Epithelial cell of proximal tubule (primary cell): ENCODE measurements at regions not wholly inside any gene's neighbourhood (a gene's known extent, or its start where the extent isn't known, plus 50 kb on each side); places are given as distances from the start of the nearest gene placed in this dataset.
"Not testable (repeated sequence)": the region's sequence is repeated elsewhere in the genome, so short reads cannot be mapped to it uniquely, and the experiment has no call there.

Experiments
- DNase-seq: peaks from one replicate; pipeline ENCODE4 v3.0.0-alpha.2; 2011; ENCODE audit warnings: low read depth
- H3K4me3 ChIP-seq: 2 replicates; pipeline ENCODE4 v1.5.1; 2011; ENCODE audit warnings: low read depth, mild to moderate bottlenecking, low read length
- TF ChIP-seq, protein P1 (sequence below): conservative IDR thresholded peaks from 2 replicates; pipeline ENCODE4 v1.5.1; 2012; ENCODE audit warnings: low read depth, mild to moderate bottlenecking, low read length

DNA sequence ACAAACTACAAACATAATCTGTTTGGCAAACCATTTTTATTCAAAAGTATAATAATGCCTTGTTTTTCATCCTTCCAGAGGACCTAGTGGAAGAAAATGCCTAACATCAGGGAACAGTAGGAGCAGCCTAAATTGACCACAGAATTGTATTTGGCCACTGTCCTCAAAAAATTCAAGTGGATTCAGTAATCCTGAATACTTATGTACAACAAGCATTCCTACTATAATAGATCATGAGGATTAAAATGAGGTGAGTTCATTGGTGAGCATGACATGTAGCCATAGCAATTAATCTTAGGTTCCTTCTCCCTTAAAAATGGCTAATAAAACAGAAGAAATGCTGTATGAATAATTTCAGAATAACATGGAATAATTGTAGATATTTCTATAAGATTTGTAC, 209.3 kb downstream of the DAD1 start:
- no peak overlapping the region for H3K4me3 ChIP-seq
- no peak for DNase-seq
- TF ChIP-seq, protein P1, sequence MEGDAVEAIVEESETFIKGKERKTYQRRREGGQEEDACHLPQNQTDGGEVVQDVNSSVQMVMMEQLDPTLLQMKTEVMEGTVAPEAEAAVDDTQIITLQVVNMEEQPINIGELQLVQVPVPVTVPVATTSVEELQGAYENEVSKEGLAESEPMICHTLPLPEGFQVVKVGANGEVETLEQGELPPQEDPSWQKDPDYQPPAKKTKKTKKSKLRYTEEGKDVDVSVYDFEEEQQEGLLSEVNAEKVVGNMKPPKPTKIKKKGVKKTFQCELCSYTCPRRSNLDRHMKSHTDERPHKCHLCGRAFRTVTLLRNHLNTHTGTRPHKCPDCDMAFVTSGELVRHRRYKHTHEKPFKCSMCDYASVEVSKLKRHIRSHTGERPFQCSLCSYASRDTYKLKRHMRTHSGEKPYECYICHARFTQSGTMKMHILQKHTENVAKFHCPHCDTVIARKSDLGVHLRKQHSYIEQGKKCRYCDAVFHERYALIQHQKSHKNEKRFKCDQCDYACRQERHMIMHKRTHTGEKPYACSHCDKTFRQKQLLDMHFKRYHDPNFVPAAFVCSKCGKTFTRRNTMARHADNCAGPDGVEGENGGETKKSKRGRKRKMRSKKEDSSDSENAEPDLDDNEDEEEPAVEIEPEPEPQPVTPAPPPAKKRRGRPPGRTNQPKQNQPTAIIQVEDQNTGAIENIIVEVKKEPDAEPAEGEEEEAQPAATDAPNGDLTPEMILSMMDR = no peak

DNA sequence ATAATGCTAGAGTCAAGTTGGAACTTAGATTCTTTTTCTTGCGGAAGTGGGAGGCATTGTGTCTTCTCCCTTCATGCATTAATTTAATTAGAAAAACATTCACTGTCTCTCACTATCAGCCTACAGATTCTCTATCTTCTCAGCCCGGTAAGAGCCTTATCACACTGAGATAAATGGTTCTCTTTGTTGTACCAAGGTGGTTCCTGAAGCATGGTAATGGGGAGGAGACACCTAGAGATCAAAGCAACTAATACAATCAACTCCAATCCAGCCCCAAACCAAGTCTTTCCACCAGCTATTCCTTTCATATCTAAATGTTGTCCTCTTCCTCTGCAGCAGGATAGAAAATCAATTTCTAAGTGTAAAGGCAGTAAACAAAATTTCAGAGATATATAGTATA, 210.8 kb downstream of the DAD1 start:
- H3K4me3 ChIP-seq = no peak overlapping the region
- TF ChIP-seq, protein P1 = no peak
- DNase-seq = no peak

DNA sequence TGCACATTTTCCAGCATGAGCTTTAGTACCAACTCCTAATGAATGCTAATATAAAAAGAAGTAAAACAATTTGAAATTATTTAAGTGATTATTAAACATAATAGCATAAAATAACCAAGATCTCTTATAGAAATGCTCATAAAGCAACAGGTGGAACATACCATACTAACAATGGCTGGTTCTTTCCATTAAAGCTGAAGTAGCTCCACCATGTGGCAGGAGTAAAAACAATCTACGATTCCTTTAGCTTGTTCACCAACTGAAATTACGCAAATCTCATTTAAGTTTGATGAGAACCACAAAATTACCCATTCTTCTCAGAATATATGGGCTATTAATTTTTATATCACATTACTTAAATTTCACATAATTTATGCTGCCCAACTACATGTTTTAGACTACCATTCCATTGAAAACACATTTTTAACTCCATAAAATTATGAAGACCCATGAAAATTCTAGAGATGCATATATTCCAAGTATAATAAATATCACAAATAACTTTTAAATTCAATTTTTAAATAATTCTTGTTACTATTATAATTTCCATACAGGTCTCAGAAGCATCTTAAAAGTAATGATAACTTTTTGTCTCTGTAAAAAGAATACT, 213.6 kb downstream of the DAD1 start:
- no peak for DNase-seq
- TF ChIP-seq, protein P1 = peak; percentile 75
- H3K4me3 ChIP-seq = no peak overlapping the region

DNA sequence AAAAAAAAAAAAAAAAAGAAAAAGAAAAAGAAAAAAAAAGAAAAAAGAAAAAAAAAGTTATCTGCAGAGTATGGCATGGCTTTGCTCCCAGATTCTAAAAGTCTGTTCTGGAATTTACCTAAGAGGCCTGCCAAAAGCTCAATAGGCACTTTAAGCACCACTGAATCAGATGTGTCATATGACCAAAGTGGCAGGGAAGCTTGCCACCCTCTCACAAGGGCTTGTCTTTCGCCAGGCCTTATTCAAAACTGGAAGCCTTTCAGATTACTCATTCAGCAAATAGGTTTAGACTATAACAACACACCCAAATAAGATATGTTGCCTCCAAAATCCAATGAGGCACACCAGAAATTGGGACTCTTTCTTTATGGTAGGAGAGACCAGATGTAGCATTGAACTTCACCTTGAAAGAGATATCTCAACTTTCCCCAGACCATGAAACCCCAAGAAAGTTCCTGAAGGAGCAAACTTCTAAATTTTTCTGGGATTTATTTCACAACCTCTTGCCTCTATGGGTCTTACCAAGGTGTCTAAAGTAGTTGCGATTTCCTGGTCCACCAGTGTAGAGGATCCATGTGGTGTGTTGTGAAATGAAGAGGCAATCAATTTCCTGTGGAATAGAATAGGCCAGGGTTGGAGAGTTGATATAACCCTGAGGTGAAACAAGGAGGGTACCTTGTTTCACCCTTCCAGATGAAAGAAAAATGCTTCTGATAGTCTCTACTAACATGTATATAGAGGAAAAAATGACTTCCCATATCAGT, 218.8 kb downstream of the DAD1 start:
- TF ChIP-seq, protein P1 = no peak
- H3K4me3 ChIP-seq = no peak overlapping the region
- peak; percentile 52 for DNase-seq

DNA sequence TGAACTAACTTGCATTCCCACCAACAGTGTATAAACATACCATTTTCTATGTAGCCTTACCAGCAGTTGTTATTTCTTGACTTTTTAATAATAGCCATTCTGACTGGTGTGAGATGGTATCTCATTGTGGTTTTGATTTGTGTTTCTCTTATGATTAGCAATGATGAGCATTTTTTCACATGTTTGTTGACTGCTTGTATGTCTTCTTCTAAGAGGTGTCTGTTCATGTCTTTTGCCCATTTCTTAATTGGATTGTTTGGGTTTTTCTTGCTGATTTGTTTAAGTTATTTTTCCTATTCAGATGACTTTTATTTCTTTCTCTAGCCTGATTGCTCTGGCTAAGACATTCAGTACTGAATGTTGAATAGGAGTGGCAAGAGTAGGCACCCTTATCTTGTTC, 230.3 kb downstream of the DAD1 start:
- TF ChIP-seq, protein P1 = no peak
- no peak for DNase-seq
- no peak overlapping the region for H3K4me3 ChIP-seq

DNA sequence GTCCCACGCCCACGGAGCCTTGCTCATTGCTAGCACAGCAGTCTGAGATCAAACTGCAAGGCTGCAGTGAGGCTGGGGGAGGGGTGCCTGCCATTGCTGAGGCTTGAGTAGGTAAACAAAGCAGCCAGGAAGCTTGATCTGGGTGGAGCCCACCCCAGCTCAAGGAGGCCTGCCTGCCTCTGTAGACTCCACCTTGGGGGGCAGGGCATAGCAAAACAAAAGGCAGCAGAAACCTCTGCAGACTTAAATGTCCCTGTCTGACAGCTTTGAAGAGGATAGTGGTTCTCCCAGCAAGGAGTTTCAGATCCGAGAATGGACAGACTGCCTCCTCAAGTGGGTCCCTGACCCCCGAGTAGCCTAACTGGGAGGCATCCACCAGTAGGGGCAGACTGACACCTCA, 239.7 kb downstream of the DAD1 start:
- H3K4me3 ChIP-seq, DNase-seq: not testable (repeated sequence)

DNA sequence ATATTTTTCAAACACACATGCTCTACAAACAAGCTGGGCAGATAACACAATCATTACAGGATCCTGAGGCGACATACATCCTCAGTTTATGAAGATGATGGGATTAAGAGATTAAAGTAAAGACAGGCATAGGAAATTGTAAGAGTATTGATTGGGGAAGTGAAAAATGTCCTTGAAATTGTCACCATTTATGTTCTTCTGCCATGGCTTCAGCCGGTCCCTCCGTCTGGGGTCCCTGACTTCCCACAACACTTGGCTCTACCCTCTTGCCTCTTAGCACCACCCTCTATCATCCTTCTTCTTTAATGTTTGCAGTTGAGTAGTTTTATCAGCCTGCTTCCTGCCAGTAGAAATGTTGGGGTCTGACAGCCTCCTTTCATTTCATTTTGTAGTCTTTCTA, 244.4 kb downstream of the DAD1 start:
- H3K4me3 ChIP-seq = no peak overlapping the region
- DNase-seq = no peak
- TF ChIP-seq, protein P1 = no peak

DNA sequence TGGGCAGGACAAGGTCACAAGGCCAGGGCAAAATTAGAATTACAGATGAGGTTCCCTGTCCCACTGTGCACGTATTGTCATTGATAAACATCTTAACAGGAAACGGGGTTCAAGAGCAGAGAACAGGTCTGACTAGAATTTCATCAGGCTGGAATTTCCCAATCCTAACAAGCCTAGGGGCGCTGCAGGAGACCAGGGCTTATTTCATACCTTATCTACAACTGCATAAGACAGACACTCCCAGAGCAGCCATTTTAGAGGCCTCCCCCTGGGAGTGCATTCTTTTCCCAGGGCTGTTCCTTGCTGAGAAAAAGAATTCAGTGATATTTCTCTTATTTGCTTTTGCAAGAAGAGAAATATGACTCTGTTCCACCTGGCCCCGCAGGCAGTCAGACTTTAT, 244.8 kb downstream of the DAD1 start:
- not testable (repeated sequence) for DNase-seq

More for the DNA sequence above, 244.8 kb downstream of the DAD1 start:
- not testable (repeated sequence) for H3K4me3 ChIP-seq
